Fibroblast of pulmonary artery (primary cell): ENCODE measurements at regions not wholly inside any gene's neighbourhood (a gene's known extent, or its start where the extent isn't known, plus 50 kb on each side); places are given as distances from the start of the nearest gene placed in this dataset.

ENCODE experiments used
- DNase-seq: peaks from one replicate; pipeline ENCODE4 v3.0.0-alpha.2; 2010; ENCODE audit warnings: low read depth
- H3K4me3 ChIP-seq: replicated peaks from 2 replicates; pipeline ENCODE4 v1.5.1; 2011; ENCODE audit warnings: low read depth, mild to moderate bottlenecking, control low read depth, low read length, moderate library complexity
- TF ChIP-seq, protein P1 (sequence below): IDR thresholded peaks from 2 replicates; pipeline ENCODE4 v1.5.1; 2011; ENCODE audit warnings: mild to moderate bottlenecking, control low read depth, low read length, inconsistent platforms; ENCODE audit errors: missing control alignments

DNA sequence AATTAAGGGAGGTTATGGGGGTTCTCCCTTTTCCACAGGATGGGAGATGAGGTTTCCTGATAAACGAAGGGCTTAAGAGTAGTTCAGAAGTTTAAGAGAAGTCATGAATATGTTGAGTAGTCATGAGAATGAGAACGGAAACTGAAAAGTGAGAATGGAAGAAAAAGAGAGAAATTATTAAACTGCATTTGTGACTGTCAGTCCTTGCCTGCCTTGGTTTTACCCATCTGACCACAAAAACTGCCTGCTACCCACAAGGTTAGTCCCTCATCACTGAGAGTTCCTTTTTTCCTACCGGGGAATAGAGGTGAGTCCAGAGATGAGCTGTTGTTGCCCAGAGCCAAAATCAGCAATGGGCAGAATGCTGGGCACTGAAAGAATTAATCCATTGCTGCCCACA lies 174.1 kb upstream of the BET1 start:
- H3K4me3 ChIP-seq, result no peak overlapping the region
- TF ChIP-seq, protein P1, sequence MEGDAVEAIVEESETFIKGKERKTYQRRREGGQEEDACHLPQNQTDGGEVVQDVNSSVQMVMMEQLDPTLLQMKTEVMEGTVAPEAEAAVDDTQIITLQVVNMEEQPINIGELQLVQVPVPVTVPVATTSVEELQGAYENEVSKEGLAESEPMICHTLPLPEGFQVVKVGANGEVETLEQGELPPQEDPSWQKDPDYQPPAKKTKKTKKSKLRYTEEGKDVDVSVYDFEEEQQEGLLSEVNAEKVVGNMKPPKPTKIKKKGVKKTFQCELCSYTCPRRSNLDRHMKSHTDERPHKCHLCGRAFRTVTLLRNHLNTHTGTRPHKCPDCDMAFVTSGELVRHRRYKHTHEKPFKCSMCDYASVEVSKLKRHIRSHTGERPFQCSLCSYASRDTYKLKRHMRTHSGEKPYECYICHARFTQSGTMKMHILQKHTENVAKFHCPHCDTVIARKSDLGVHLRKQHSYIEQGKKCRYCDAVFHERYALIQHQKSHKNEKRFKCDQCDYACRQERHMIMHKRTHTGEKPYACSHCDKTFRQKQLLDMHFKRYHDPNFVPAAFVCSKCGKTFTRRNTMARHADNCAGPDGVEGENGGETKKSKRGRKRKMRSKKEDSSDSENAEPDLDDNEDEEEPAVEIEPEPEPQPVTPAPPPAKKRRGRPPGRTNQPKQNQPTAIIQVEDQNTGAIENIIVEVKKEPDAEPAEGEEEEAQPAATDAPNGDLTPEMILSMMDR, result no peak
- no peak for DNase-seq

DNA sequence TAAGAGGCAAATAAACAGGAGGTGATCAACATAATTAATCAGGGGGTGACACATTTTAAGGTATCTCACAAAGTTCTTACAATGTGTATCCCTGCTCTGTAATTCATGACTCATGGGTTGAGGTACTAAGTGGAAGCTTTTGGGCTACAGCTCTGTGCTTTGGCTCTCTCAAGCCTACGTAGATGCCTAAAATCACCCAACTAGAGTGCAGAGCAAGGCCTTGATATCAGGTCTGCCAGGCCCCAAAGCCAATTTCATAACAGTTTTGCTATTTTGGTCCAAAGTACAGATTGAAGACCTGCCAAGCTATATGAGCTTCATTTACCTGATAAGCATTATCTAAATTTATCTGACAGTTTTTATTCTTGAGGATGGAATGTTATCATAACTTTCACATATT lies 175.3 kb upstream of the BET1 start:
- TF ChIP-seq, protein P1, result no peak
- DNase-seq, result no peak

DNA sequence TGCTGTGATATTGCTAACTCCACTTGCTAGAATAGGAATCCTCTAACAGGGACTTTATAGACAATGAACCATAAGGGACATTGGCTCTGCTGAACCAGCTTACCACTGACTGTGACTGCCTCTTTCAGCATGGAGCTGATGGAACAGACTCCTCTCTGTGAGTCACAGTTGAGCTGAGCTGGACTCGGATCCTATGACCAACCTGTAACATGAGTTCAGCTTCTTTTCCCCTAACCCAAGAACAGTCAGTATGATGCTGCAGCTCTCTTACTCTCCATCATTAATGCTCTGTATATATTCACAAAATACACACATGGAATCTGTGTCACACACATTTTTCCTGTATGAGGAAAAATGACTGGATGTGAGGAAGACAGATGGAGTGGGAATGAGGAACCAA lies 177.9 kb upstream of the BET1 start:
- H3K4me3 ChIP-seq, result no peak overlapping the region
- peak; percentile 70 for DNase-seq
- TF ChIP-seq, protein P1, result no peak

More for the DNA sequence above, 175.3 kb upstream of the BET1 start:
- H3K4me3 ChIP-seq, result no peak overlapping the region

DNA sequence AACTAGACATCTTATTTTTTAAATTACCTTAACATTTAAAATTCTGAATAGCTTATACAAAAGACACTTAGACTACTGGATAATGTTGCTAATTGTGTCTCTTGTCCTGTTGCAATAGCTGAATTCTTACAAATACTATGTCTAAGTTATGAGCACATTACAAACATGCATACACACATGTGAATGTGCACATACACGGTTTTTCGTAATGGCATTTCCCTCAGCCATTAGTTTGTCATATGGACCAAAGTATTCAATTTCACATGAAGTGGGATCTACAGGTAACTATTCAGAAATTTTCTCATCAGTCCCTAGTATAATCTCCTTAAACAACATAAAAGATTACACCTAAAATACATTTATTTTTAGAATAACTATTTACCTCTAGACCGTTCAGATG lies 178.6 kb upstream of the BET1 start:
- peak; percentile 46 for DNase-seq
- TF ChIP-seq, protein P1, result no peak
- no peak overlapping the region for H3K4me3 ChIP-seq

DNA sequence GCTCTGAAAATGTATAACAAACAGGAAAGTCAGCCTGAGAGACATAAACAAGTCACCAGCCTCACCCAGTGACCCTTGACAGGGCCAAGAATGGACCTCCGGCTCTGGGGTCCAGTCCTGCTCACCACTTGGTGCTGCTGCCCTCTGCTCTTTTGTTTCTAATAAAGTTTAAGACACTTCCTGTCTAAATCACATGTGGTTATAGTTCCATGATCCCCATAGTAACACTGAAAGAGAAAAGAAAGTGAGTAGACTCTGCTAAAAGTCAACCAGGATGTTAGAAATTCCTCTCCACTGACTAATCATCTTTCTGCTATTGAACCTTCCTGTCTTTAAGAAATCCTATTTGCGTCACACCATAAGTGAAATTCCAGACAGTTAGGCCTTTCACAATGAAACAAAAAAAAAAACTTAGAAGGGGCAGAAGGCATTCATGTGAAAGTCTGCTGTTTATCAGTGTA lies 179.2 kb upstream of the BET1 start:
- TF ChIP-seq, protein P1, result peak; percentile 13
- DNase-seq, result peak; percentile 100
- no peak overlapping the region for H3K4me3 ChIP-seq

DNA sequence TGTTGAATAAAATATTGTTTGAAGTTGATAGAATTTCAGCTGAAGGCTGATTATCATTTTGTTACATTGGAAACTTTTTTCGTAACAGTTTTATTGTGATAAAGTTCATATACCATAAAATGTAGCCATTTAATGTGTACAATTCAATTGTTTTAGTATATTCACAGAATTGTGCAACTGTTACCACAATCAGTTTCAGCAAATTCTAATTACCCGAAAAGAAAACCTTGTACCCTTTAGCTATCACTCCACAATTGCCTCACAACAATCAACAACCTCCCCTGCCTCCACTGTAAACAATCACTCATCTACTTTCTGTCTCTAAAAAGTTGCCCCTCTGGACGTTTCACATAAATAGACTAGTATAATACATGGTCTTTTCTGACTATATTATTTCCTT lies 179.7 kb upstream of the BET1 start:
- TF ChIP-seq, protein P1, result no peak
- DNase-seq, result peak; percentile 46
- no peak overlapping the region for H3K4me3 ChIP-seq

DNA sequence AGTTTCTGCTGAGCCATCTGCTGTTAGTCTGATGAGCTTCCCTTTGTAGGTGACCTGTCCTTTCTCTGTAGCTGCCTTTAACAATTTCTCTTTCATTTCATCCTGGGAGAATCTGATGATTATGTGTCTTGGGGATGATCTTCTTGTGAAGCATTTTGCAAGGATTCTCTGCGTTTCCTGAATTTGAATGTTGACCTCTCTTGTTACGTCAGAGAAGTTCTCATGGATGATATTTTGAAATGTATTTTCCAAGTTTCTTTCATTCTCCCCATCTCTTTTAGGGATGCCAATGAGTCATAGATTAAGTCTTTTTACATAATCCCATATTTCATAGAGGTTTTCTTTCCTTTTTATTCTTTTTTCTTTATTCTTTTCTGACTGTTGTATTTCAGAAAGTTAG lies 184.2 kb upstream of the BET1 start:
- TF ChIP-seq, protein P1, result no peak
- H3K4me3 ChIP-seq, result no peak overlapping the region
- peak; percentile 87 for DNase-seq
